ENCODE measurements at regions not wholly inside any gene's neighbourhood (a gene's known extent, or its start where the extent isn't known, plus 50 kb on each side); places are given as distances from the start of the nearest gene placed in this dataset.
"Not testable (repeated sequence)": the region's sequence is repeated elsewhere in the genome, so short reads cannot be mapped to it uniquely, and the experiment has no call there.

- Histone ChIP-seq H3K27me3 (peaks cover 9 to 45% (median 38%) of the 10 kb centered on the region in 11 experiments; a peak in 19 of 22 replicates), H3K4me3 (no peak overlapping the region), H3K9ac (no peak overlapping the region), H3K4me1 (no peaks in the 10 kb centered on the region), H3K36me3 (no peaks in the 10 kb centered on the region), H3K4me2 (no peak overlapping the region), H3K9me3 (replicated peaks in 1 of 11) (peaks cover 9 to 30% (median 25%) of the 10 kb centered on the region in 11 experiments), H3K27ac (no peak overlapping the region), H4K20me1 (0 out of 22 replicates have a peak, but pooled peaks cover 0 to 4% (median 0%) of the 10 kb centered on the region in 11 experiments)
- TF ChIP-seq Cebpa-rat (IDR thresholded peaks at IDR 0.05): no peak
Observed at GRCh38 chrX:79530310-79531108, 163.4 kb upstream of the ITM2A start.

GRCh38 chrX:79524642-79525041, 157.5 kb upstream of the ITM2A start:
- Histone ChIP-seq H3K4me2 (no peak overlapping the region), H3K9ac (no peak overlapping the region), H3K27ac (no peak overlapping the region), H3K4me1 (no peaks in the 10 kb centered on the region), H3K36me3 (no peaks in the 10 kb centered on the region), H4K20me1 (no peaks in the 10 kb centered on the region), H3K4me3 (no peak overlapping the region), H3K9me3 (replicated peaks in 1 of 11) (peaks cover 15 to 36% (median 28%) of the 10 kb centered on the region in 11 experiments), H3K27me3 (peaks cover 0 to 44% (median 29%) of the 10 kb centered on the region in 11 experiments; a peak in 14 of 22 replicates)
- TF ChIP-seq Cebpa-rat (IDR thresholded peaks at IDR 0.05): no peak

- no peak overlapping the region for H3K4me3 ChIP-seq
- no peak overlapping the region for H3K27ac ChIP-seq
- no peak overlapping the region for H3K4me2 ChIP-seq
- H3K27me3 ChIP-seq: peaks cover 6 to 98% (median 91%) of the 10 kb centered on the region in 11 experiments; a peak in 21 of 22 replicates
- peaks cover 0 to 21% (median 0%) of the 10 kb centered on the region in 11 experiments; a peak in 9 of 22 replicates for H3K9me3 ChIP-seq (replicated peaks in 1 of 11)
- H3K4me1 ChIP-seq: peaks cover 0 to 23% (median 7%) of the 10 kb centered on the region in 10 experiments; a peak in 13 of 20 replicates
- no peaks in the 10 kb centered on the region for H4K20me1 ChIP-seq
- no peak for TF ChIP-seq Cebpa-rat (IDR thresholded peaks at IDR 0.05)
- no peaks in the 10 kb centered on the region for H3K36me3 ChIP-seq
- no peak overlapping the region for H3K9ac ChIP-seq
Observed at GRCh38 chrX:79515529-79515928, 148.4 kb upstream of the ITM2A start.

- H3K36me3 ChIP-seq: no peaks in the 10 kb centered on the region
- no peak for TF ChIP-seq Cebpa-rat (IDR thresholded peaks at IDR 0.05)
- no peak overlapping the region for H3K4me2 ChIP-seq
- no peak overlapping the region for H3K27ac ChIP-seq
- H3K27me3 ChIP-seq: peaks cover 0 to 70% (median 61%) of the 10 kb centered on the region in 11 experiments; a peak in 20 of 22 replicates
- H3K9me3 ChIP-seq (replicated peaks in 1 of 11): peaks cover 0 to 14% (median 3%) of the 10 kb centered on the region in 11 experiments; a peak in 6 of 22 replicates
- H4K20me1 ChIP-seq: no peaks in the 10 kb centered on the region
- peaks cover 0 to 3% (median 0%) of the 10 kb centered on the region in 10 experiments; a peak in 1 of 20 replicates for H3K4me1 ChIP-seq
- no peak overlapping the region for H3K9ac ChIP-seq
- H3K4me3 ChIP-seq: no peak overlapping the region
Observed at GRCh38 chrX:79511799-79512198, 144.7 kb upstream of the ITM2A start.

GRCh38 chrX:79506001-79506400, 138.9 kb upstream of the ITM2A start:
- no peak overlapping the region for H3K27ac ChIP-seq
- H3K27me3 ChIP-seq: peaks cover 7 to 60% (median 41%) of the 10 kb centered on the region in 11 experiments; a peak in 19 of 22 replicates
- no peak for TF ChIP-seq Cebpa-rat (IDR thresholded peaks at IDR 0.05)
- H4K20me1 ChIP-seq: no peaks in the 10 kb centered on the region
- H3K9ac ChIP-seq: no peak overlapping the region
- H3K4me3 ChIP-seq: no peak overlapping the region
- no peaks in the 10 kb centered on the region for H3K4me1 ChIP-seq
- H3K4me2 ChIP-seq: no peak overlapping the region
- H3K9me3 ChIP-seq (replicated peaks in 1 of 11): peaks cover 5 to 30% (median 18%) of the 10 kb centered on the region in 11 experiments; a peak in 21 of 22 replicates
- no peaks in the 10 kb centered on the region for H3K36me3 ChIP-seq

GRCh38 chrX:79482686-79483085, 115.6 kb upstream of the ITM2A start:
- Histone ChIP-seq H3K9ac (no peak overlapping the region), H4K20me1 (no peaks in the 10 kb centered on the region), H3K27ac (no peak overlapping the region), H3K4me3 (no peak overlapping the region), H3K9me3 (replicated peaks in 1 of 11) (peaks cover 0 to 16% (median 5%) of the 10 kb centered on the region in 11 experiments; a peak in 11 of 22 replicates), H3K27me3 (peaks cover 59 to 99% (median 97%) of the 10 kb centered on the region in 11 experiments), H3K4me1 (no peaks in the 10 kb centered on the region), H3K36me3 (no peaks in the 10 kb centered on the region), H3K4me2 (no peak overlapping the region)
- TF ChIP-seq Cebpa-rat (IDR thresholded peaks at IDR 0.05): no peak

GRCh38 chrX:79477691-79478090, 110.6 kb upstream of the ITM2A start:
- no peak overlapping the region for H3K4me3 ChIP-seq
- no peak overlapping the region for H3K27ac ChIP-seq
- no peaks in the 10 kb centered on the region for H3K36me3 ChIP-seq
- H3K4me1 ChIP-seq: no peaks in the 10 kb centered on the region
- no peak overlapping the region for H3K4me2 ChIP-seq
- no peak overlapping the region for H3K9ac ChIP-seq
- H3K27me3 ChIP-seq: peaks cover 36 to 99% (median 93%) of the 10 kb centered on the region in 11 experiments
- no peaks in the 10 kb centered on the region for H4K20me1 ChIP-seq
- H3K9me3 ChIP-seq (replicated peaks in 1 of 11): peaks cover 0 to 5% (median 0%) of the 10 kb centered on the region in 11 experiments; a peak in 3 of 22 replicates
- no peak for TF ChIP-seq Cebpa-rat (IDR thresholded peaks at IDR 0.05)

GRCh38 chrX:79466636-79467035, 99.5 kb upstream of the ITM2A start:
- no peaks in the 10 kb centered on the region for H4K20me1 ChIP-seq
- H3K4me1 ChIP-seq: no peaks in the 10 kb centered on the region
- H3K4me2 ChIP-seq: no peak overlapping the region
- H3K36me3 ChIP-seq: no peaks in the 10 kb centered on the region
- H3K9ac ChIP-seq: no peak overlapping the region
- no peak overlapping the region for H3K4me3 ChIP-seq
- H3K27me3 ChIP-seq: peaks cover 22 to 88% (median 75%) of the 10 kb centered on the region in 11 experiments; a peak in 20 of 22 replicates
- H3K9me3 ChIP-seq (replicated peaks in 1 of 11): peaks cover 6 to 20% (median 14%) of the 10 kb centered on the region in 11 experiments; a peak in 21 of 22 replicates
- no peak overlapping the region for H3K27ac ChIP-seq
- TF ChIP-seq Cebpa-rat (IDR thresholded peaks at IDR 0.05): no peak

- H3K4me2 ChIP-seq: no peak overlapping the region
- H3K27ac ChIP-seq: no peak overlapping the region
- H3K9ac ChIP-seq: no peak overlapping the region
- no peaks in the 10 kb centered on the region for H4K20me1 ChIP-seq
- peaks cover 26 to 49% (median 36%) of the 10 kb centered on the region in 11 experiments for H3K9me3 ChIP-seq (replicated peaks in 1 of 11)
- no peak for TF ChIP-seq Cebpa-rat (IDR thresholded peaks at IDR 0.05)
- no peaks in the 10 kb centered on the region for H3K36me3 ChIP-seq
- peaks cover 0 to 3% (median 0%) of the 10 kb centered on the region in 10 experiments; a peak in 1 of 20 replicates for H3K4me1 ChIP-seq
- peaks cover 12 to 64% (median 47%) of the 10 kb centered on the region in 11 experiments; a peak in 19 of 22 replicates for H3K27me3 ChIP-seq
- no peak overlapping the region for H3K4me3 ChIP-seq
Observed at GRCh38 chrX:79462458-79462857, 95.3 kb upstream of the ITM2A start.

GRCh38 chrX:79456593-79456992, 89.5 kb upstream of the ITM2A start:
- H3K36me3 ChIP-seq, H3K9ac ChIP-seq, H4K20me1 ChIP-seq, H3K4me3 ChIP-seq: not testable (repeated sequence)
- Histone ChIP-seq H3K27ac (0 out of 22 replicates have a peak overlapping the region, but pooled peaks of 1 of the 11 experiments have one; percentile 18), H3K4me1 (peaks cover 0 to 10% (median 0%) of the 10 kb centered on the region in 10 experiments; a peak in 1 of 20 replicates), H3K9me3 (replicated peaks in 1 of 11) (peaks cover 25 to 54% (median 50%) of the 10 kb centered on the region in 11 experiments), H3K27me3 (peaks cover 18 to 64% (median 45%) of the 10 kb centered on the region in 11 experiments; a peak in 21 of 22 replicates), H3K4me2 (peak overlapping the region in 5 of 11 experiments; percentile 4 to 18 (median 14); a peak in 3 of 22 replicates)

Data from BLaER1 treated with 17β-estradiol and CSF1 and Interleukin-3, amounts not matched to agents 10 nM and 100 nM (cell line).